ENCODE measurements at regions not wholly inside any gene's neighbourhood (a gene's known extent, or its start where the extent isn't known, plus 50 kb on each side); places are given as distances from the start of the nearest gene placed in this dataset.

GRCh38 chr13:84332346-84332745, 450.1 kb upstream of the SLITRK1 start:
- no peaks in the 10 kb centered on the region for H3K27me3 ChIP-seq (ENCODE audit: control insufficient read depth, insufficient read depth, low read length)
- no CpG with 5 or more reads among the region's 2 CpGs for WGBS, 2 experiments (ENCODE audit: extremely low coverage in 2 of 2, insufficient read length in 1 of 2)
- ATAC-seq (ENCODE audit: low read depth) = no peak
- no peak overlapping the region for H3K4me3 ChIP-seq (ENCODE audit: insufficient read depth, low read depth, low read length)
- H4K5ac ChIP-seq (ENCODE audit: low read depth, low read length) = no peak overlapping the region
- no peak overlapping the region for H2BK20ac ChIP-seq (ENCODE audit: low read depth, low read length)
- H3K23ac ChIP-seq (ENCODE audit: low read depth, low read length) = no peak overlapping the region
- no TSS peak for BruUV-seq (replicated peaks)
- no peak overlapping the region for H2AK9ac ChIP-seq (replicated peaks; ENCODE audit: low read depth, low read length, poor library complexity)
- no peak overlapping the region for H3K14ac ChIP-seq (replicated peaks; ENCODE audit: low read depth, low read length)
- ChIA-PET CTCF (interaction anchor here (1.3 kb wide), 1 partner anchor 26 kb away, joined by 3 read pairs; no protein-coding TSS in a partner anchor), POLR2A (ENCODE audit: unreplicated experiment) (no interaction called here)
- no peaks in the 10 kb centered on the region for H3K36me3 ChIP-seq (ENCODE audit: control insufficient read depth, insufficient read depth, low read length)
- H3K79me1 ChIP-seq (ENCODE audit: low read depth in 1 of 2, low read length in 2 of 2) = no peaks in the 10 kb centered on the region
- DNase-seq = no peak
- no peak overlapping the region for H3K4me2 ChIP-seq (ENCODE audit: low read depth, low read length)
- TF ChIP-seq FOS (IDR thresholded peaks at IDR 0.05; ENCODE audit: low read depth, low read length) (no peak), MAFK (IDR thresholded peaks at IDR 0.05; ENCODE audit: low read depth, low read length) (no peak), NFE2L2 (IDR thresholded peaks at IDR 0.05; ENCODE audit: low read depth, low read length) (no peak), RAD21 (IDR thresholded peaks at IDR 0.05; ENCODE audit: low read length) (no peak), MXI1 (IDR thresholded peaks at IDR 0.05; ENCODE audit: borderline replicate concordance, low read depth, low read length) (no peak), CEBPB (IDR thresholded peaks at IDR 0.05; ENCODE audit: low read depth, low read length) (no peak), CTCF (conservative IDR thresholded peaks at IDR 0.05; ENCODE audit: low read depth, low read length) (no peak), RCOR1 (IDR thresholded peaks at IDR 0.05; ENCODE audit: insufficient replicate concordance, low read length) (no peak), SMC3 (IDR thresholded peaks at IDR 0.05; ENCODE audit: low read depth, low read length) (no peak), ELK1 (IDR thresholded peaks at IDR 0.05; ENCODE audit: borderline replicate concordance, low read depth, low read length) (no peak), BHLHE40 (IDR thresholded peaks at IDR 0.05; ENCODE audit: low read depth, low read length) (no peak), USF2 (IDR thresholded peaks at IDR 0.05; ENCODE audit: low read depth, low read length) (no peak), MAZ (IDR thresholded peaks at IDR 0.05; ENCODE audit: borderline replicate concordance, low read depth, low read length) (no peak), RFX5 (IDR thresholded peaks at IDR 0.05; ENCODE audit: low read depth, low read length) (no peak), CHD1 (IDR thresholded peaks at IDR 0.05; ENCODE audit: low read depth, low read length) (no peak), POLR2A (IDR thresholded peaks at IDR 0.05; ENCODE audit: low read depth, low read length) (no peak)
- H3K9me1 ChIP-seq (ENCODE audit: insufficient read depth, low read length) = no peaks in the 10 kb centered on the region
- no peak overlapping the region for H3K9ac ChIP-seq (ENCODE audit: low read depth, low read length)
- intact Hi-C loops (cut with micrococcal nuclease) = no loop called here
- no peak overlapping the region for H4K91ac ChIP-seq (ENCODE audit: insufficient read depth, low read depth, low read length)
- H2AK5ac ChIP-seq (ENCODE audit: low read depth, low read length) = no peak overlapping the region
- no peak overlapping the region for H3K56ac ChIP-seq (ENCODE audit: extremely low read depth, insufficient read depth, low read length)
- no peaks in the 10 kb centered on the region for H3K4me1 ChIP-seq (ENCODE audit: control insufficient read depth, insufficient read depth, low read length)
- no peak overlapping the region for H2BK120ac ChIP-seq (ENCODE audit: low read depth, low read length)
- H2AFZ ChIP-seq (replicated peaks; ENCODE audit: low read length, poor library complexity) = no peak overlapping the region
- in situ Hi-C loops (cut with MboI; ENCODE audit: low sequenced_read_pairs) = no loop called here
- H3K4ac ChIP-seq (ENCODE audit: low read depth, low read length) = no peak overlapping the region
- no peak overlapping the region for H3K27ac ChIP-seq (ENCODE audit: insufficient read depth, low read length)
- H4K20me1 ChIP-seq (ENCODE audit: insufficient read depth, low read length) = no peaks in the 10 kb centered on the region
- H4K8ac ChIP-seq (ENCODE audit: low read depth in 2 of 2, low read length in 2 of 2) = no peak overlapping the region
- no peaks in the 10 kb centered on the region for H3K9me3 ChIP-seq (ENCODE audit: control insufficient read depth, insufficient read depth, low read length)
- no peak overlapping the region for H3K18ac ChIP-seq (ENCODE audit: low read depth, low read length)
- H2BK15ac ChIP-seq (ENCODE audit: low read depth, low read length) = no peak overlapping the region
- no peak overlapping the region for H2BK5ac ChIP-seq (ENCODE audit: low read depth, low read length, poor library complexity, severe bottlenecking)
- dilution Hi-C loops (cut with HindIII; ENCODE audit: low sequenced_read_pairs, unreplicated experiment) = no loop called here

All from IMR-90 (cell line).